Liver (tissue), 8 donors: ENCODE measurements at regions not wholly inside any gene's neighbourhood (a gene's known extent, or its start where the extent isn't known, plus 50 kb on each side); places are given as distances from the start of the nearest gene placed in this dataset.
"Not testable (repeated sequence)": the region's sequence is repeated elsewhere in the genome, so short reads cannot be mapped to it uniquely, and the experiment has no call there.

Experiments
- DNase-seq: peaks from one replicate; pipeline ENCODE4 v3.0.0-alpha.2; 2017; ENCODE audit warnings: low spot score
- H3K27ac ChIP-seq, 2 donors: one replicate each; pipeline ENCODE4 v1.7.0; 2013; ENCODE audit warnings: inconsistent platforms in 2 of 2, low read length in 2 of 2, control low read depth in 1 of 2, low read depth in 1 of 2, mild to moderate bottlenecking in 1 of 2
- H3K27me3 ChIP-seq, 4 donors: one replicate each; pipeline versions ENCODE4 v1.6.1 to v1.7.0; 2013; ENCODE audit warnings: low read length in 3 of 4, inconsistent platforms in 1 of 4, mild to moderate bottlenecking in 1 of 4, moderate library complexity in 1 of 4; ENCODE audit not compliant: control insufficient read depth in 4 of 4, insufficient read depth in 4 of 4
- H3K36me3 ChIP-seq, 4 donors: one replicate each; pipeline versions ENCODE4 v1.6.1 to v1.7.0; 2013; ENCODE audit warnings: low read length in 3 of 4, mild to moderate bottlenecking in 3 of 4, low read depth in 1 of 4, moderate library complexity in 1 of 4; ENCODE audit not compliant: control insufficient read depth in 4 of 4, insufficient read depth in 3 of 4
- H3K4me1 ChIP-seq, 4 donors: one replicate each; pipeline versions ENCODE4 v1.6.1 to v1.7.0; 2013; ENCODE audit warnings: low read length in 3 of 4, mild to moderate bottlenecking in 3 of 4, moderate library complexity in 1 of 4; ENCODE audit not compliant: control insufficient read depth in 4 of 4, insufficient read depth in 4 of 4
- H3K4me3 ChIP-seq, 3 donors: one replicate each; pipeline versions ENCODE4 v1.6.1 to v1.7.0; 2013; ENCODE audit warnings: low read length in 3 of 3, control low read depth in 1 of 3, low read depth in 1 of 3, mild to moderate bottlenecking in 1 of 3
- H3K9ac ChIP-seq, 2 donors: one replicate each; pipeline ENCODE4 v1.7.0; 2013; ENCODE audit warnings: low read length in 2 of 2, mild to moderate bottlenecking in 2 of 2, moderate library complexity in 2 of 2, control low read depth in 1 of 2, low read depth in 1 of 2
- H3K9me3 ChIP-seq, 4 donors: one replicate each; pipeline versions ENCODE4 v1.6.1 to v1.7.0; 2013; ENCODE audit warnings: low read length in 3 of 4; ENCODE audit not compliant: control insufficient read depth in 4 of 4
- EGR1 ChIP-seq, 2 donors: IDR thresholded peaks; 2 replicates each; pipeline ENCODE4 v1.6.1; 2016 to 2018; ENCODE audit warnings: antibody characterized with exemption in 2 of 2, low read depth in 2 of 2
- FOXA1 ChIP-seq: IDR thresholded peaks from 2 replicates; pipeline ENCODE4 v1.6.1; 2016; ENCODE audit warnings: antibody characterized with exemption
- FOXA2 ChIP-seq: IDR thresholded peaks from 2 replicates; pipeline ENCODE4 v1.6.1; 2016; ENCODE audit warnings: antibody characterized with exemption
- GABPA ChIP-seq, 2 donors: IDR thresholded peaks in 1 of 2; conservative IDR thresholded peaks in 1 of 2; 2 replicates each; pipeline ENCODE4 v1.6.1; 2016; ENCODE audit warnings: antibody characterized with exemption in 2 of 2, mild to moderate bottlenecking in 1 of 2, moderate library complexity in 1 of 2
- HNF4A ChIP-seq, 2 donors: conservative IDR thresholded peaks; 2 replicates each; pipeline ENCODE4 v1.6.1; 2016; ENCODE audit warnings: antibody characterized with exemption in 2 of 2, mild to moderate bottlenecking in 2 of 2
- HNF4G ChIP-seq: IDR thresholded peaks from 2 replicates; pipeline ENCODE4 v1.6.1; 2016; ENCODE audit warnings: antibody characterized with exemption
- JUND ChIP-seq, 2 donors: IDR thresholded peaks; 2 replicates each; pipeline ENCODE4 v1.6.1; 2016; ENCODE audit warnings: antibody characterized with exemption in 2 of 2
- NR2F2 ChIP-seq: IDR thresholded peaks from 2 replicates; pipeline ENCODE4 v1.6.1; 2016; ENCODE audit warnings: antibody characterized with exemption
- RAD21 ChIP-seq, 2 donors: IDR thresholded peaks; 2 replicates each; pipeline ENCODE4 v1.6.1; 2016; ENCODE audit warnings: antibody characterized with exemption in 2 of 2, mild to moderate bottlenecking in 2 of 2
- RXRA ChIP-seq, 2 donors: IDR thresholded peaks; 2 replicates each; pipeline ENCODE4 v1.6.1; 2017 to 2018; ENCODE audit warnings: antibody characterized with exemption in 2 of 2, mild to moderate bottlenecking in 1 of 2
- SP1 ChIP-seq: IDR thresholded peaks from 2 replicates; pipeline ENCODE4 v1.6.1; 2018; ENCODE audit warnings: antibody characterized with exemption, mild to moderate bottlenecking
- TAF1 ChIP-seq: conservative IDR thresholded peaks from 2 replicates; pipeline ENCODE4 v1.6.1; 2016; ENCODE audit warnings: antibody characterized with exemption, mild to moderate bottlenecking
- YY1 ChIP-seq: IDR thresholded peaks from 2 replicates; pipeline ENCODE4 v1.6.1; 2016; ENCODE audit warnings: antibody characterized with exemption, mild to moderate bottlenecking
- WGBS: extraction: QIAGEN DNeasy Blood & Tissue Kit; methylation state at CpG from one replicate; pipeline ENCODE4 v1.1.7; 2013; 5-methylcytosine and 5-hydroxymethylcytosine counted together
- TF ChIP-seq, protein P1 (sequence below): IDR thresholded peaks from 2 replicates; pipeline ENCODE4 v1.6.1; 2016; ENCODE audit warnings: antibody characterized with exemption
- TF ChIP-seq, protein P2 (sequence below): IDR thresholded peaks from 2 replicates; pipeline ENCODE4 v1.6.1; 2016; ENCODE audit warnings: antibody characterized with exemption
- TF ChIP-seq, protein P3 (sequence below): fragments of 150-350 bp; IDR thresholded peaks from 2 replicates; pipeline ENCODE4 v1.5.1; 2017; ENCODE audit warnings: improper control_type of control experiment, low read depth, low read length; ENCODE audit not compliant: missing input control
- TF ChIP-seq, protein P4 (sequence below): IDR thresholded peaks from 2 replicates; pipeline ENCODE4 v1.6.1; 2016; ENCODE audit warnings: antibody characterized with exemption
- TF ChIP-seq, protein P5 (sequence below): IDR thresholded peaks from 2 replicates; pipeline ENCODE4 v1.6.1; 2016; ENCODE audit warnings: antibody characterized with exemption, mild to moderate bottlenecking
- donor health status: healthy.
- donor health status: healthy.
- donor health status: healthy.
- donor health status: healthy.
- donor health status: healthy.

DNA sequence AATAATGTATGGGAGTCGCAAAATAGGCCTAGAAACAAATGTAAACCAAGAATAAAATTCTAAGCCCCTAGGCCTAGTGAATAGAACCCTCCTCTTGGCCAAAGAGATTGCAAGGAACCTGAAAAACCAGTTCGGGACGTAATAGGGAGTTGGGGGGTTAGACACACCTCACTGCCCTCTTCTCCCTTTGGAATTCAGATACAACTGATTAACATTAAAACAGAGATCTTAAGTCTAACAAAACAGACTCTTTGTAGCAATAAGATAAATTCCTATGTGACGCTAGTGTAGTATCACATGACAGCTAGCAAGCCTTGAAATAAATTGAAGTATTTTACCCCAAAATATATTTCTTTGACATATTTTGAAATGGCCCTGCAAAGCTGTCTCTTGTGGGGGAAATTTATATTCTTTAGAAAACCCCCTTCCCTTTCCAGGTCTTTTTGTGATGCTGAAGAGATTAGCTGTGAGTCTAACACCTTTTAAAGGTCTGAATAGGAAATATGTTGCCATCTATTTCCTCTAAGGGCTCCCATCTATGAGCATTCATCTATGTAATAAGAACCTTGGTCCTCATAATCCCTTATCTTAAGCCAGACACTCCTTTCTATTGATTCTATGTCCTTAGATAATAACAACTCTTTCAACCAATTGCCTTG is 623.4 kb upstream of the NRG3 start:
- no peak for DNase-seq
- Histone ChIP-seq H3K27me3 (no peaks in the 10 kb centered on the region), H3K4me3 (no peak overlapping the region), H3K27ac (no peak overlapping the region), H3K9me3 (no peaks in the 10 kb centered on the region), H3K9ac (no peak overlapping the region), H3K4me1 (no peaks in the 10 kb centered on the region), H3K36me3 (no peaks in the 10 kb centered on the region)
- TF ChIP-seq, protein P1, sequence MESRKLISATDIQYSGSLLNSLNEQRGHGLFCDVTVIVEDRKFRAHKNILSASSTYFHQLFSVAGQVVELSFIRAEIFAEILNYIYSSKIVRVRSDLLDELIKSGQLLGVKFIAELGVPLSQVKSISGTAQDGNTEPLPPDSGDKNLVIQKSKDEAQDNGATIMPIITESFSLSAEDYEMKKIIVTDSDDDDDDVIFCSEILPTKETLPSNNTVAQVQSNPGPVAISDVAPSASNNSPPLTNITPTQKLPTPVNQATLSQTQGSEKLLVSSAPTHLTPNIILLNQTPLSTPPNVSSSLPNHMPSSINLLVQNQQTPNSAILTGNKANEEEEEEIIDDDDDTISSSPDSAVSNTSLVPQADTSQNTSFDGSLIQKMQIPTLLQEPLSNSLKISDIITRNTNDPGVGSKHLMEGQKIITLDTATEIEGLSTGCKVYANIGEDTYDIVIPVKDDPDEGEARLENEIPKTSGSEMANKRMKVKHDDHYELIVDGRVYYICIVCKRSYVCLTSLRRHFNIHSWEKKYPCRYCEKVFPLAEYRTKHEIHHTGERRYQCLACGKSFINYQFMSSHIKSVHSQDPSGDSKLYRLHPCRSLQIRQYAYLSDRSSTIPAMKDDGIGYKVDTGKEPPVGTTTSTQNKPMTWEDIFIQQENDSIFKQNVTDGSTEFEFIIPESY, result no peak
- no peak for TF ChIP-seq JUND (IDR thresholded peaks at IDR 0.05)
- TF ChIP-seq, protein P2, sequence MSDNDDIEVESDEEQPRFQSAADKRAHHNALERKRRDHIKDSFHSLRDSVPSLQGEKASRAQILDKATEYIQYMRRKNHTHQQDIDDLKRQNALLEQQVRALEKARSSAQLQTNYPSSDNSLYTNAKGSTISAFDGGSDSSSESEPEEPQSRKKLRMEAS, result no peak
- no peak for TF ChIP-seq EGR1 (IDR thresholded peaks at IDR 0.05; ENCODE audit: low read depth in 2 of 2)
- TF ChIP-seq, protein P3, sequence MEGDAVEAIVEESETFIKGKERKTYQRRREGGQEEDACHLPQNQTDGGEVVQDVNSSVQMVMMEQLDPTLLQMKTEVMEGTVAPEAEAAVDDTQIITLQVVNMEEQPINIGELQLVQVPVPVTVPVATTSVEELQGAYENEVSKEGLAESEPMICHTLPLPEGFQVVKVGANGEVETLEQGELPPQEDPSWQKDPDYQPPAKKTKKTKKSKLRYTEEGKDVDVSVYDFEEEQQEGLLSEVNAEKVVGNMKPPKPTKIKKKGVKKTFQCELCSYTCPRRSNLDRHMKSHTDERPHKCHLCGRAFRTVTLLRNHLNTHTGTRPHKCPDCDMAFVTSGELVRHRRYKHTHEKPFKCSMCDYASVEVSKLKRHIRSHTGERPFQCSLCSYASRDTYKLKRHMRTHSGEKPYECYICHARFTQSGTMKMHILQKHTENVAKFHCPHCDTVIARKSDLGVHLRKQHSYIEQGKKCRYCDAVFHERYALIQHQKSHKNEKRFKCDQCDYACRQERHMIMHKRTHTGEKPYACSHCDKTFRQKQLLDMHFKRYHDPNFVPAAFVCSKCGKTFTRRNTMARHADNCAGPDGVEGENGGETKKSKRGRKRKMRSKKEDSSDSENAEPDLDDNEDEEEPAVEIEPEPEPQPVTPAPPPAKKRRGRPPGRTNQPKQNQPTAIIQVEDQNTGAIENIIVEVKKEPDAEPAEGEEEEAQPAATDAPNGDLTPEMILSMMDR, result no peak
- no peak for TF ChIP-seq NR2F2
- no peak for TF ChIP-seq GABPA (IDR thresholded peaks at IDR 0.05 in 1 of 2, conservative IDR thresholded peaks at IDR 0.05 in 1 of 2)
- no peak for TF ChIP-seq HNF4G
- TF ChIP-seq, protein P4, sequence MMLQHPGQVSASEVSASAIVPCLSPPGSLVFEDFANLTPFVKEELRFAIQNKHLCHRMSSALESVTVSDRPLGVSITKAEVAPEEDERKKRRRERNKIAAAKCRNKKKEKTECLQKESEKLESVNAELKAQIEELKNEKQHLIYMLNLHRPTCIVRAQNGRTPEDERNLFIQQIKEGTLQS, result no peak
- no peak for TF ChIP-seq YY1
- TF ChIP-seq RAD21 (IDR thresholded peaks at IDR 0.05), result no peak
- TF ChIP-seq RXRA (IDR thresholded peaks at IDR 0.05), result no peak
- TF ChIP-seq, protein P5, sequence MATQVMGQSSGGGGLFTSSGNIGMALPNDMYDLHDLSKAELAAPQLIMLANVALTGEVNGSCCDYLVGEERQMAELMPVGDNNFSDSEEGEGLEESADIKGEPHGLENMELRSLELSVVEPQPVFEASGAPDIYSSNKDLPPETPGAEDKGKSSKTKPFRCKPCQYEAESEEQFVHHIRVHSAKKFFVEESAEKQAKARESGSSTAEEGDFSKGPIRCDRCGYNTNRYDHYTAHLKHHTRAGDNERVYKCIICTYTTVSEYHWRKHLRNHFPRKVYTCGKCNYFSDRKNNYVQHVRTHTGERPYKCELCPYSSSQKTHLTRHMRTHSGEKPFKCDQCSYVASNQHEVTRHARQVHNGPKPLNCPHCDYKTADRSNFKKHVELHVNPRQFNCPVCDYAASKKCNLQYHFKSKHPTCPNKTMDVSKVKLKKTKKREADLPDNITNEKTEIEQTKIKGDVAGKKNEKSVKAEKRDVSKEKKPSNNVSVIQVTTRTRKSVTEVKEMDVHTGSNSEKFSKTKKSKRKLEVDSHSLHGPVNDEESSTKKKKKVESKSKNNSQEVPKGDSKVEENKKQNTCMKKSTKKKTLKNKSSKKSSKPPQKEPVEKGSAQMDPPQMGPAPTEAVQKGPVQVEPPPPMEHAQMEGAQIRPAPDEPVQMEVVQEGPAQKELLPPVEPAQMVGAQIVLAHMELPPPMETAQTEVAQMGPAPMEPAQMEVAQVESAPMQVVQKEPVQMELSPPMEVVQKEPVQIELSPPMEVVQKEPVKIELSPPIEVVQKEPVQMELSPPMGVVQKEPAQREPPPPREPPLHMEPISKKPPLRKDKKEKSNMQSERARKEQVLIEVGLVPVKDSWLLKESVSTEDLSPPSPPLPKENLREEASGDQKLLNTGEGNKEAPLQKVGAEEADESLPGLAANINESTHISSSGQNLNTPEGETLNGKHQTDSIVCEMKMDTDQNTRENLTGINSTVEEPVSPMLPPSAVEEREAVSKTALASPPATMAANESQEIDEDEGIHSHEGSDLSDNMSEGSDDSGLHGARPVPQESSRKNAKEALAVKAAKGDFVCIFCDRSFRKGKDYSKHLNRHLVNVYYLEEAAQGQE, result no peak
- no peak for TF ChIP-seq TAF1
- TF ChIP-seq FOXA2, result no peak
- TF ChIP-seq FOXA1, result no peak
- TF ChIP-seq HNF4A (conservative IDR thresholded peaks at IDR 0.05), result no peak
- no peak for TF ChIP-seq SP1
- 66% methylated on average over 4 of the region's 4 CpGs for WGBS

DNA sequence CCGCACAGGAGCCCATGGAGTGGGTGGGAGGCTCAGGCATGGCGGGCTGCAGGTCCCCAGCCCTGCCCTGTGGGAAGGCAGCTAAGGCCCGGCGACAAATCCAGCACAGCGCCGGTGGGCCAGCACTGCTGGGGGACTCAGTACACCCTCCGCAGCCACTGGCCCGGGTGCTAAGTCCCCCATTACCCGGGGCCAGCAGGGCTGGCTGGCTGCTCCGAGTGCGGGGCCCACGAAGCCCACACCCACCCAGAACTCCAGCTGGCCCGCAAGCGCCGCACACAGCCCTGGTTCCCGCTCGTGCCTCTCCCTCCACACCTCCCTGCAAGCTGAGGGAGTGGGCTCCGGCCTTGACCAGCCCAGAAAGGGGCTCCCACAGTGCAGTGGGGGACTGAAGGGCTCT is 610.0 kb upstream of the NRG3 start:
- not testable (repeated sequence) for H3K4me1 ChIP-seq, H3K36me3 ChIP-seq, DNase-seq, H3K4me3 ChIP-seq, H3K27ac ChIP-seq, H3K9me3 ChIP-seq, H3K9ac ChIP-seq, H3K27me3 ChIP-seq
- 89% methylated on average over 18 of the region's 18 CpGs for WGBS
